H9 (cell line): ENCODE measurements at regions not wholly inside any gene's neighbourhood (a gene's known extent, or its start where the extent isn't known, plus 50 kb on each side); places are given as distances from the start of the nearest gene placed in this dataset.

ENCODE experiments used
- DNase-seq: peaks from one replicate; pipeline ENCODE4 v3.0.0-alpha.2; 2017
- H2AFZ ChIP-seq: one replicate; pipeline ENCODE4 v1.6.1; 2013; ENCODE audit warnings: mild to moderate bottlenecking, low read length, control low read depth, moderate library complexity
- H2AK5ac ChIP-seq: 2 replicates; pipeline ENCODE4 v1.6.1; 2013; ENCODE audit warnings: low read length, control low read depth, mixed read lengths; ENCODE audit not compliant: insufficient read length
- H2BK120ac ChIP-seq: one replicate; pipeline ENCODE4 v1.6.1; 2013; ENCODE audit warnings: low read depth, mild to moderate bottlenecking, low read length, control low read depth, inconsistent platforms; ENCODE audit not compliant: poor library complexity, severe bottlenecking
- H2BK12ac ChIP-seq: 2 replicates; pipeline ENCODE4 v1.6.1; 2013; ENCODE audit warnings: low read length, control low read depth, mixed read lengths, low read depth; ENCODE audit not compliant: insufficient read length
- H2BK15ac ChIP-seq: 2 replicates; pipeline ENCODE4 v1.6.1; 2013; ENCODE audit warnings: low read depth, low read length, control low read depth
- H2BK20ac ChIP-seq: one replicate; pipeline ENCODE4 v1.6.1; 2013; ENCODE audit warnings: low read depth, mild to moderate bottlenecking, low read length, control low read depth, inconsistent platforms; ENCODE audit not compliant: poor library complexity, severe bottlenecking
- H2BK5ac ChIP-seq: 2 replicates; pipeline ENCODE4 v1.6.1; 2013; ENCODE audit warnings: low read length, control low read depth, mixed read lengths; ENCODE audit not compliant: insufficient read length
- H3K14ac ChIP-seq: 2 replicates; pipeline ENCODE4 v1.6.1; 2013; ENCODE audit warnings: low read length, control low read depth; ENCODE audit not compliant: insufficient read depth
- H3K18ac ChIP-seq: 2 replicates; pipeline ENCODE4 v1.6.1; 2013; ENCODE audit warnings: low read depth, mild to moderate bottlenecking, mixed read lengths, low read length, control low read depth; ENCODE audit not compliant: insufficient read length
- H3K23ac ChIP-seq: 2 replicates; pipeline ENCODE4 v1.6.1; 2013; ENCODE audit warnings: low read length, control low read depth, mixed read lengths, low read depth; ENCODE audit not compliant: insufficient read length
- H3K23me2 ChIP-seq: 2 replicates; pipeline ENCODE4 v1.6.1; 2013; ENCODE audit warnings: low read depth, mild to moderate bottlenecking, mixed read lengths, low read length, control low read depth; ENCODE audit not compliant: insufficient read length, poor library complexity, severe bottlenecking
- H3K27ac ChIP-seq: 2 replicates; pipeline ENCODE4 v1.5.1; 2013; ENCODE audit warnings: low read length, control low read depth, mixed read lengths, low read depth; ENCODE audit not compliant: insufficient read length
- H3K27me3 ChIP-seq: 2 replicates; pipeline ENCODE4 v1.6.1; 2013; ENCODE audit warnings: low read length, control low read depth, inconsistent platforms; ENCODE audit not compliant: insufficient read depth
- H3K4ac ChIP-seq: 2 replicates; pipeline ENCODE4 v1.6.1; 2013; ENCODE audit warnings: low read depth, mild to moderate bottlenecking, control low read depth, inconsistent platforms, low read length, moderate library complexity
- H3K4me1 ChIP-seq: 2 replicates; pipeline ENCODE4 v1.6.1; 2013; ENCODE audit warnings: low read length, control low read depth, inconsistent platforms; ENCODE audit not compliant: insufficient read depth
- H3K4me2 ChIP-seq: 2 replicates; pipeline ENCODE4 v1.6.1; 2013; ENCODE audit warnings: low read length, control low read depth, mixed read lengths; ENCODE audit not compliant: insufficient read length, insufficient read depth
- H3K56ac ChIP-seq: 2 replicates; pipeline ENCODE4 v1.6.1; 2013; ENCODE audit warnings: low read depth, mild to moderate bottlenecking, mixed read lengths, low read length, control low read depth; ENCODE audit not compliant: insufficient read length
- H3K79me1 ChIP-seq: 2 replicates; pipeline ENCODE4 v1.6.1; 2013; ENCODE audit warnings: low read depth, mild to moderate bottlenecking, moderate library complexity, low read length, control low read depth, inconsistent platforms; ENCODE audit not compliant: insufficient read depth, poor library complexity, severe bottlenecking
- H3K79me2 ChIP-seq: 2 replicates; pipeline ENCODE4 v1.6.1; 2013; ENCODE audit warnings: low read length, control low read depth, inconsistent platforms; ENCODE audit not compliant: insufficient read depth
- H3K9ac ChIP-seq: 2 replicates; pipeline ENCODE4 v1.6.1; 2013; ENCODE audit warnings: low read length, control low read depth, mixed read lengths; ENCODE audit not compliant: insufficient read length; ENCODE audit errors: extremely low read depth
- H3K9me3 ChIP-seq: one replicate; pipeline ENCODE4 v1.6.1; 2013; ENCODE audit warnings: low read depth, low read length, inconsistent platforms; ENCODE audit not compliant: control insufficient read depth
- H3T11ph ChIP-seq: one replicate; pipeline ENCODE4 v1.6.1; 2013; ENCODE audit warnings: mild to moderate bottlenecking, low read length, control low read depth, inconsistent platforms
- H4K20me1 ChIP-seq: one replicate; pipeline ENCODE4 v1.6.1; 2013; ENCODE audit not compliant: control insufficient read depth, insufficient read length, insufficient read depth
- H4K5ac ChIP-seq: 2 replicates; pipeline ENCODE4 v1.6.1; 2013; ENCODE audit warnings: low read depth, mild to moderate bottlenecking, mixed read lengths, low read length, control low read depth; ENCODE audit not compliant: insufficient read length
- H4K8ac ChIP-seq: replicated peaks from 2 replicates; pipeline ENCODE4 v1.6.1; 2013; ENCODE audit warnings: low read length, control low read depth, mixed read lengths, low read depth; ENCODE audit not compliant: insufficient read length
- H4K91ac ChIP-seq: 2 replicates; pipeline ENCODE4 v1.6.1; 2013; ENCODE audit warnings: low read depth, mild to moderate bottlenecking, moderate library complexity, mixed read lengths, low read length, control low read depth; ENCODE audit not compliant: insufficient read length
- H3K27ac Mint-ChIP-seq, 3 experiments: 2 replicates in 2 of 3; 3 replicates in 1 of 3; pipeline ENCODE4 v1.8.0; 2020 to 2021; ENCODE audit warnings: mixed read lengths in 3 of 3, mild to moderate bottlenecking in 1 of 3, moderate library complexity in 1 of 3
- H3K27me3 Mint-ChIP-seq: 2 replicates; pipeline ENCODE4 v1.8.0; 2021; ENCODE audit warnings: low read depth, mild to moderate bottlenecking, moderate library complexity, mixed read lengths
- H3K36me3 Mint-ChIP-seq, 3 experiments: 2 replicates in 2 of 3; 3 replicates in 1 of 3; pipeline ENCODE4 v1.8.0; 2020 to 2021; ENCODE audit warnings: low read depth in 3 of 3, mixed read lengths in 3 of 3; ENCODE audit not compliant: insufficient read depth in 1 of 3
- H3K4me1 Mint-ChIP-seq, 2 experiments: 2 replicates each; pipeline ENCODE4 v1.8.0; 2020; ENCODE audit warnings: mixed read lengths in 2 of 2
- H3K4me3 Mint-ChIP-seq, 2 experiments: 2 replicates in 1 of 2; 3 replicates in 1 of 2; pipeline ENCODE4 v1.8.0; 2020 to 2021; ENCODE audit warnings: mild to moderate bottlenecking in 2 of 2, mixed read lengths in 2 of 2, moderate library complexity in 1 of 2
- H3K9me3 Mint-ChIP-seq, 2 experiments: 2 replicates in 1 of 2; 3 replicates in 1 of 2; pipeline ENCODE4 v1.8.0; 2020; ENCODE audit warnings: mild to moderate bottlenecking in 2 of 2, mixed read lengths in 2 of 2, moderate library complexity in 1 of 2
- CTCF ChIP-seq: fragments of 200-600 bp; sonication (generic); conservative IDR thresholded peaks from 3 replicates; pipeline ENCODE4 v1.8.0; 2021; ENCODE audit warnings: antibody characterized with exemption, mild to moderate bottlenecking
- WGBS: extraction: QIAGEN DNeasy Blood & Tissue Kit; methylation state at CpG from one replicate; pipeline ENCODE4 v1.1.7; 2013; ENCODE audit warnings: missing lambda C conversion rate, low lambda C conversion rate, mixed read lengths; ENCODE audit not compliant: insufficient read length; ENCODE audit errors: extremely low coverage; 5-methylcytosine and 5-hydroxymethylcytosine counted together

GRCh38 chr9:124149992-124150391, 107.8 kb upstream of the NEK6 start:
- no peaks in the 10 kb centered on the region for H3K27me3 ChIP-seq
- H2BK120ac ChIP-seq = no peak overlapping the region
- H3K9me3 Mint-ChIP-seq = no peaks in the 10 kb centered on the region
- no peak overlapping the region for H4K91ac ChIP-seq
- H2AFZ ChIP-seq = no peak overlapping the region
- no peaks in the 10 kb centered on the region for H3K79me1 ChIP-seq
- DNase-seq = no peak
- no peak overlapping the region for H3K23ac ChIP-seq
- H3K4me1 ChIP-seq = no peaks in the 10 kb centered on the region
- H3K27me3 Mint-ChIP-seq = peaks cover 36% of the 10 kb centered on the region
- peaks cover 2 to 3% of the 10 kb centered on the region in 2 experiments; a peak in 1 of 4 replicates for H3K4me1 Mint-ChIP-seq
- H3K14ac ChIP-seq = no peak overlapping the region
- no peak overlapping the region for H3T11ph ChIP-seq
- no peaks in the 10 kb centered on the region for H3K36me3 Mint-ChIP-seq
- H3K56ac ChIP-seq = no peak overlapping the region
- H3K23me2 ChIP-seq = no peaks in the 10 kb centered on the region
- no peak overlapping the region for H2BK12ac ChIP-seq
- no peak overlapping the region for H4K8ac ChIP-seq
- no peak overlapping the region for H2BK15ac ChIP-seq
- H2AK5ac ChIP-seq = no peak overlapping the region
- no peaks in the 10 kb centered on the region for H3K79me2 ChIP-seq
- no peak overlapping the region for H3K18ac ChIP-seq
- H3K4me3 Mint-ChIP-seq = no peak overlapping the region
- H3K27ac ChIP-seq = no peak overlapping the region
- H3K27ac Mint-ChIP-seq = no peak overlapping the region
- TF ChIP-seq CTCF = no peak
- H2BK5ac ChIP-seq = no peak overlapping the region
- H2BK20ac ChIP-seq = no peak overlapping the region
- no peak overlapping the region for H4K5ac ChIP-seq
- no peak overlapping the region for H3K4me2 ChIP-seq
- no peak overlapping the region for H3K4ac ChIP-seq
- H3K9ac ChIP-seq = no peak overlapping the region
- no CpG with 5 or more reads among the region's 1 CpG for WGBS
- no peaks in the 10 kb centered on the region for H4K20me1 ChIP-seq
- no peaks in the 10 kb centered on the region for H3K9me3 ChIP-seq
